ENCODE measurements at regions not wholly inside any gene's neighbourhood (a gene's known extent, or its start where the extent isn't known, plus 50 kb on each side); places are given as distances from the start of the nearest gene placed in this dataset.
"Not testable (repeated sequence)": the region's sequence is repeated elsewhere in the genome, so short reads cannot be mapped to it uniquely, and the experiment has no call there.

- DNase-seq (ENCODE audit: low read depth), result no peak
These were observed 111.6 kb upstream of the SATB2 start for GRCh38 chr2:199569336-199569735.

GRCh38 chr2:199558156-199558555 lies 100.4 kb upstream of the SATB2 start:
- DNase-seq (ENCODE audit: low read depth), result no peak

- peak; percentile 31 for DNase-seq (ENCODE audit: low read depth)
These were observed 99.0 kb upstream of the SATB2 start for GRCh38 chr2:199556527-199557285.

GRCh38 chr2:199554026-199554425 lies 96.3 kb upstream of the SATB2 start:
- no peak for DNase-seq (ENCODE audit: low read depth)

GRCh38 chr2:199552141-199552540 lies 94.4 kb upstream of the SATB2 start:
- DNase-seq (ENCODE audit: low read depth), result no peak

- DNase-seq (ENCODE audit: low read depth), result no peak
These were observed 86.0 kb upstream of the SATB2 start for GRCh38 chr2:199543606-199544172.

GRCh38 chr2:199535445-199536177 lies 77.9 kb upstream of the SATB2 start:
- DNase-seq (ENCODE audit: low read depth), result no peak

GRCh38 chr2:199533873-199534272 lies 76.1 kb upstream of the SATB2 start:
- not testable (repeated sequence) for DNase-seq (ENCODE audit: low read depth)

GRCh38 chr2:199527071-199527470 lies 69.3 kb upstream of the SATB2 start:
- DNase-seq (ENCODE audit: low read depth), result no peak

GRCh38 chr2:199524689-199525574 lies 67.2 kb upstream of the SATB2 start:
- DNase-seq (ENCODE audit: low read depth), result no peak

GRCh38 chr2:199509403-199509802 lies 51.7 kb upstream of the SATB2 start:
- no peak for DNase-seq (ENCODE audit: low read depth)

Measured in Daoy (cell line).